Stimulated activated naive CD4-positive, alpha-beta T cell (primary cell): ENCODE measurements at regions not wholly inside any gene's neighbourhood (a gene's known extent, or its start where the extent isn't known, plus 50 kb on each side); places are given as distances from the start of the nearest gene placed in this dataset.
"Not testable (repeated sequence)": the region's sequence is repeated elsewhere in the genome, so short reads cannot be mapped to it uniquely, and the experiment has no call there.

Source experiments
- DNase-seq, 6 experiments: peaks; one replicate each; lab custom pipeline; 2025; lab: John Stamatoyannopoulos, UW

DNA sequence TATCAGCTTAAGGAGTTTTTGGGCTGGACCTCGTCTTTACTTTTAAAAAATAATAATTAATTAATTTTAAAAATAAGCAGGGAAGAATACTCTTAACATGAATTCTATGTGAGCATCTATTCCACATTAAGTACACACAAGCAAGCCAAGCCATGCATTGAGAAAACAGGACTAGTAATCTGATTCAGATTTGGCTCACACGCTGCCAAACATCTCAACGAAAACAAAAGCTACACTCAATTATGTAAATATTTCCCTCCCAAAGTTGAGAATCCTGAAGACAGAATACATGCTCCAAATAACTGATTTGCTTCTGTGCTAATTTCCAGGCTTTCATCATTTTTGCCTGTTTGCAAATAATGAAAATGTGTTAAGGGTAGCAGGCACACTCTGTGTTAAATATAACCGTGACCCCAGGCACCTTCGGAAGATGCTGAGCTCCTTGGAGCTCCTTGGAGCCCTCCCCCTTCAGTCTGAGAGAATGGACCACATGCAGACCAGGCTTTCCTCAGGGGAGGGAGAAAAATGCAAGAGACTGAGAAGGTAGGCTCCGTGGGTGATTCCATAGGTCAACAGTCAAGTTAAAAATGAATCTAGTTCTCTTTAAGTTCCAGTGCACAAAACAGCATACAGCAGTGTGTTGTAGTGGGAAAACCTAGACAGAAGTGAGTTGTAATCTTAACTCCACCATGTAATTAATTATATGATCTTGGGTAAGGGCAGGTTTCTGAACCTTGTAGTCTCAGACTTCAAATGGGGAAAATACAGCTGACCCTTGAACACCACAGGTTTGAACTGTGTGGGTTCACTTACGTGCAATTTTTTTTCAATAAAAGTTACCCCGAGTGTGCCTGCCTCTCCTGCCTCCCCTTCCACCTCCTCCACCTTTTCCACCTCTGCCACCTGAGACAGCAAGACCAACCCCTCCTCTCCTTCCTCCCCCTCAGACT, 161.3 kb upstream of the RREB1 start:
- no peak for DNase-seq

GRCh38 chr6:6950373-6951145, 157.2 kb upstream of the RREB1 start:
- DNase-seq, result no peak

GRCh38 chr6:6951355-6951754, 156.4 kb upstream of the RREB1 start:
- no peak for DNase-seq

- DNase-seq, result no peak
Observed at GRCh38 chr6:6952484-6952883, 155.3 kb upstream of the RREB1 start.

- not testable (repeated sequence) for DNase-seq
Observed at GRCh38 chr6:6952927-6953326, 154.8 kb upstream of the RREB1 start.

DNA sequence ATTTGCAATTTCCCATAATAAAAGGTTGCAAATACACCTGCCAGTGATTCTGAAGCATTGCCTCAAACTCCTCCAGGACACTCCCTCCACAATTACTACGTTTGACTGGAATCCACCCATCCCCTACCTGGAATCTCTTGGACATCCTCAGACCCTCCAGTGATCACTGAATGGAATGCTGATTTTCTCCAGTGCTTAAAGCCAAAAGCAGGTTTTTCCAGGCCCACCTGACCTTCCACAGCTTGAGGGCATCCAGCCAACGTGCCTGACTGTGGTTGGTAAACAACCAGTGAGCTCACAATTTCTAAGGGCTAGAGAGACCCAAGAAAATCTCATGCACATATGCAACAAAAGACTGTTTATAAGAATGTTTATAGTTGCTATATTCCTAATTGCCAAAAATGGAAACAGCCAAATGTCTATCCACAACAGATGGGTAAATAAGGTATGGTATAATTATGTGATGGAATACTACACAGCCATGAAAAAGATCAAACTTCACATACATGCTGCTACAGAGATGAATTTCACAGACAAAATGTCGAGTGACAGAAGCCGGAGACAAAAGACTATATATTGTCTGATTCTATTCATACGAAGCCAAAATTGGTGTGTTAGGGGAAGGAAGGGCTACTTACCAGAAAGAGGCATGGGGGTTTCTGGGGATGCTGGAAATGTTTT, 147.1 kb upstream of the RREB1 start:
- DNase-seq, result no peak

DNA sequence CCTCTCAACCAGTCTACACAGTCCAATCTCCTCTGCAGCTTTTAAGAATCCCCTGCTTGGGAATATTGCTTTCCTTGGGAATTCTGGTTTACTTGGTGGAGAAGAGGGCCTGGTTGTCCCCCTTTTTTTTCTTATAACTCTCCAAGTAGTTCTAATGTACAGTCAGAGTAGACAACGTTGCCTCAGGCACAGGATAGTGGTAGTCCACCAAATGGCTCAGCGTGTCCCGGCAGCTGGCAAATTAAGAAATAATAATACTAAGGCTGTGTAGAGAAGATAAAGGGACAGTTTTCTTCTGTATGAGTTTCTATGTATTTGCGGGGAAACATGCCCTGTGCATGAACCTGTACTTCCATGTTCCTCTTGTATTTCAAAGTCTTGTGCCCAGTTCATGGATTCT, 145.7 kb upstream of the RREB1 start:
- DNase-seq, result no peak

- DNase-seq, result no peak
Observed at GRCh38 chr6:6962699-6963098, 145.1 kb upstream of the RREB1 start.

GRCh38 chr6:6963390-6963789, 144.4 kb upstream of the RREB1 start:
- not testable (repeated sequence) for DNase-seq

DNA sequence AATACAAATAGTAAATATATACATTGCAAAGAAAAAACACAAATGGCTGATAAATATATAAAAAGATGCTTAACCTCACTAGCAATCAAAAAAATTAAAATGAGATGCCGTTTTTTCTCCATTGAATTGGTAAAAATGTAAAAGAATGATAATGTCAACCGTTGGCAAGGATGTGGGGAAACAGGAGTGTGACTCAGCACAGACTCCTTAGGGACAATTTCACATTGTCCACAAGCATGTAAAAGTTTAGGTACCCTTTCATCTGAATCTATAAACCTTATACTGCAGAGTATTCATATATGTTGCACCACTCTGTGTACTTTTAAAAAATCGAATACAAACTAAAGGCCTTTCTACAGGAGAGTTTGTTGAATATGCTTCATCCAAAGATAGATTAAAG, 143.1 kb upstream of the RREB1 start:
- DNase-seq, result no peak

DNA sequence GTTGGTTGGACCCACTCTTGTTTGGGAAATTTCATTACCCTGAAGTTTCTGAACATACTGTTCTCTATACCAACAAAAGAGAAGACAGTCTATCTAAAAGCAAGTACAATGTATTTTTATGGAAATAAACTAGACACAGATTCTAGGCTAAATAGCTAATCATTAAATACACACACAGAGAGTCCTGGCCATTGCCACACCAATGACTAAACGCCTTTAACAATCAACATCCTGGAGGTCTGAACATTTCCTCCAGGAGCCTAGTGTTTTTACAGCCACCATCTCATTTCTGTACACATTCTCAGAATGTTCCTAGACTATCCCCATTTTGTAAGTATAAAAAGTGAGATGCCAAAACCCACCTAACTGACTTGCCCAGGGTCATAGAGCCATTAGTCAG, 141.6 kb upstream of the RREB1 start:
- DNase-seq, result no peak

DNA sequence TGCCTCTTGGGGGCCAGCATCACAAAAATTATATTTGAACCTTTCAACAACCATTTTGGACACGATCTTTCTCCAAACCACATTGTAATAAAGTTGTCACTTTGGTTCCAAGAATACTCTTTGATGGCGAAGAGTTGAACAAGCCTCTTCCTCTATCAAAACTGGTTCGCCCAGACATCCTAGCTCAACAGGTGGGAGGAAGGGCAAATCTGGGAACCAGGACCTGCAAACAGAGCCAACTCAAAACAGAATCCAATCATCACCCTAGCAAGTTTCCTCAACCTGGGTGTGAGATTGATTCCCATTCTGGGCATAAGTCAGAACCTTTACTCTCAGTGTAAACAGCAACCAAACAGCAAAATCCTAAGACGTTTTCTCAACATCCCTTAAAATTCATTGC, 141.2 kb upstream of the RREB1 start:
- DNase-seq, result no peak

DNA sequence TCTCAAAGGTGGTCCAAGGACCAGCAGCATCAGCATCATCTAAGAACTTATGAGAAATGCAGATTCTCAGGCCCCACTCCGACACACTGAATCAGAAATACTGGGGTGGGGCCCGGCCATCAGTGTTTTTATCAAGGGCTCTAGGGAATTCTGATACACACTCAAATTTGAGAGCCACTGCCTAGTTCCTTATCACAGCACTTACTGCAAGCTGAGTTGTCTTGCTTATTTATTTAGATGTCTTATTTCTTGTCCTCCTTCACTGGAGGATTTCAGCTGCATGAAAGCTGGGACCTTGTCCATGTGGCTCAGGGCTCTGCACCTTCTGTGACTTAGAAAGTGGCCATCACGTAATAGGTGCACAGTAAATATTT, 139.4 kb upstream of the RREB1 start:
- DNase-seq, result no peak

GRCh38 chr6:6968731-6969552, 138.8 kb upstream of the RREB1 start:
- no peak for DNase-seq

GRCh38 chr6:6969761-6970223, 138.0 kb upstream of the RREB1 start:
- no peak for DNase-seq

- DNase-seq, result no peak
Observed at GRCh38 chr6:6970851-6971250, 136.9 kb upstream of the RREB1 start.

DNA sequence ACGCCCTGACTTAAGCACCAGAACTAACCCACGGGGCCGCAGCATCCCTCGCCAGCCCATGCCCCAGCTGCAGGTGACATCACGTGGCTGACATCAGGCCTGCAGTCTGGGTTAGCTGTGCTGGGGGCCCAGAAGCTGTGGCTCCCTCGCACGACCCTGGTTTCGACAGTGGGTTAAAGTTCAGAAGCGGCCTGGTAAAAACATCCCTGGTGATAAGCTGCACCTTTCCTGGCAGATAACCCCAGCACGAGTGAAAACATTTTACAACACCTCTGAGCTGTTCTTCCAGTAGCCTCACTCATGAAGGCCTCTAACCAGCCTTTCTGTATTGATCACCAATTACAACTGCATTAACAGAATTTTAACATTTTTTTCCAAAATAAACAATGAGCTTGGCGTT, 136.4 kb upstream of the RREB1 start:
- DNase-seq, result no peak

DNA sequence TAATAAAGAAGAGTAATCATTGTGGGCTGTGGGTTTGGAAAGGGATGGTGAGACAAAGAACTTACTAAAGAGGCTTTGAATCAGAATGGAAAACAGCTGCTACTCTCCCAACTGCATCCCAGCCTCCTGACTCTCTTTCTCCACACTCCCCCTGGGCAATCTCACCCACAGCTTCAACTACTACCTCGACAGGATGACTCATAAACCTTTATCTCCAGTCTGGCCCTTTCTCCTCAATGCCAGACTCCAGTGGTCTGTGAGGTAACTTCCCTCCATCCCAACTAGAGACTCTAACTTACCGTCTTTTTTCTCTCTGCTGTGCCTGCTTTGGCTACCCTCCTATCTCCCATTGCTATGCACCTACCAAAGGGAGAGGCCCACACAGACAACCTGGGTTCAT, 135.3 kb upstream of the RREB1 start:
- DNase-seq, result no peak

DNA sequence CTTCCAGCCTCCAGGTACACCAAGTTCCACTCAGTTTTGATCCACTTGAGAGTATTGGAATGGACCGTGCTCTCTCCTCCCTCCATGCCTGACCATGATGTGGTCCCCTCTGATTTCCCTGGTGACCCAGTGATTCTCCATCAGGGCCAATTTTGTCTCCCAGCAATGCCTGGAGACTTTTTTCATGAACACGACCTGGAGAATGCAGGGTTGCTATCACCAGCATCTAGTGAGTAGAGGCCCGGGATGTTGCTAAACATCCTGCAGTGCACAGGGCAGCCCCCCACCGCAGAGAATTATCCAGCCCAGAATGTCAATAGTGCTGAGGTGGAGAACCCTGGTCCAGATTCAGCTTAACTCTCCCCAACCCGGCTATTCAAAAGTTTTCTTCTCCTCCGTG, 134.0 kb upstream of the RREB1 start:
- DNase-seq, result no peak

DNA sequence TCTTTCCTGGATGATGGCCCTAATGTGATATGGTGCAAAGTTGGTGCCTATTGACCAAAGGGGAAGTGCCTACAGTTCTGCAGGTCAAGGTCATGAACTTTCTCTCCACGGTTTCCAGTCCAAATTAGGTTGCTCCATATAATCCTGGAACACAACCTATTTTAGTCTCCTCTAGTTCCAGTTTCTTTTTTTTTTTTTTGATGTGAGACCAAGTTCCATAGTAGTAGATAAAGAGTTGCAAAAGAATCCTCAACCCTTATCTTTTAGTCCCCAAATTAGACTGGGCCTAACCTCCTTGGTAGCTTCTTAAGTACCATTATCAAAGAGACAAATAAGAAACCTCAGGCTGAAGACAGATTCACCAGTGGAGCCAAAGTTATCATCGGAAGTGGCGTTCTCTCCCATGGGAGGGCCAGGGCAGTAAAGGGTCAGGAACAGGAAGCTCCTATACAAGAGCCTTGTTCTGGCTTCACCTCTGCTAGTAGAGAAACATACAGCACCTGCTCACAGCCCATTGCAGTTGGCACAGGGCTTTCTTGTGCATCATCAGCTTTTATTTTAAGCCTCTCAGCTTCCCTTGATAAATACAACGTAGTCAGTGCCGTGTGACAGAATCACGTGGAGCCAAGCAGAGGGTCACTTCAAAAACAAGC, 132.2 kb upstream of the RREB1 start:
- DNase-seq, result no peak

DNA sequence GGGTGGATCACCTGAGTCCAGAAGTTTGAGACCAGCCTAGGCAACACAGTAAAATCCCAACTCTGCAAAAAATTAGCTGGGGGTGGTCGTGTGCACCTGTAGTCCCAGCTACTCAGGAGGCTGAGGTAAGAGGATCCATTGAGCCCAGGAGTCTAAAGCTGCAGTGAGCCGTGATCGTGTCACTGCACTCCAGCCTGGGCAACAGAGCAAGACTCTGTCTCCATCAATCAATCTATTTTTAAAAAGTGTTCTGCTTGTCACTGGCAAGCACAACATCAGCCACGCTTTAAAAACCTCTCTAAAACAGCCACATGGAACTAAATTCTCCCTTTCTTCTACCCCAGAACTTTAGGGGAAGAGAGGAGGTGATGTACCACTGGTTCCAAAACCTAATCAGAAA, 131.6 kb upstream of the RREB1 start:
- DNase-seq, result no peak
